K562 (cell line): ENCODE measurements at regions not wholly inside any gene's neighbourhood (a gene's known extent, or its start where the extent isn't known, plus 50 kb on each side); places are given as distances from the start of the nearest gene placed in this dataset.

ENCODE experiments used
- ARID4B ChIP-seq: sonication (generic); formaldehyde crosslinking; IDR thresholded peaks from 2 replicates; pipeline ENCODE4 v1.8.0; 2022; ENCODE audit warnings: mild to moderate bottlenecking, missing genetic modification reagents
- ELF1 ChIP-seq: fragments of 200-800 bp; sonication (Bioruptor generic); IDR thresholded peaks from 2 replicates; pipeline ENCODE4 v1.6.1; 2016; ENCODE audit warnings: missing genetic modification characterization, missing compliant biosample characterization
- EP400 ChIP-seq: fragments of 450-650 bp; IDR thresholded peaks from 2 replicates; pipeline ENCODE4 v1.6.1; 2017; ENCODE audit warnings: antibody characterized with exemption, mild to moderate bottlenecking, moderate library complexity
- GTF2A2 ChIP-seq: IDR thresholded peaks from 2 replicates; pipeline ENCODE4 v1.6.1; 2016; ENCODE audit warnings: mild to moderate bottlenecking, missing genetic modification characterization, missing compliant biosample characterization
- HMGXB4 ChIP-seq: sonication (generic); formaldehyde crosslinking; IDR thresholded peaks from 2 replicates; pipeline ENCODE4 v1.8.1; 2023; ENCODE audit warnings: mild to moderate bottlenecking, missing genetic modification reagents
- HNRNPUL1 ChIP-seq: fragments of 200-400 bp; formaldehyde crosslinking; IDR thresholded peaks from 2 replicates; pipeline ENCODE4 v1.6.1; 2017; ENCODE audit warnings: low read length
- IRF2 ChIP-seq: sonication (generic); formaldehyde crosslinking; IDR thresholded peaks from 2 replicates; pipeline ENCODE4 v1.8.1; 2022; ENCODE audit warnings: mild to moderate bottlenecking, missing genetic modification reagents
- MAZ ChIP-seq, 2 experiments: fragments of 450-650 bp in 1 of 2; sonication (generic) in 1 of 2; formaldehyde crosslinking; IDR thresholded peaks in 1 of 2; conservative IDR thresholded peaks in 1 of 2; 2 replicates each; pipeline versions ENCODE4 v1.4.0 to v1.5.0; 2020; ENCODE audit warnings: mild to moderate bottlenecking in 1 of 2, missing genetic modification reagents in 1 of 2
- RNF2 ChIP-seq: sonication (generic); IDR thresholded peaks from 2 replicates; pipeline ENCODE4 v1.6.1; 2016
- TCF7L2 ChIP-seq: fragments of 150-350 bp; IDR thresholded peaks from 2 replicates; pipeline ENCODE4 v1.6.1; 2016; ENCODE audit warnings: low read depth, mild to moderate bottlenecking, low read length, moderate library complexity
- THRA ChIP-seq: fragments of 450-650 bp; IDR thresholded peaks from 2 replicates; pipeline ENCODE4 v1.6.1; 2017; ENCODE audit warnings: mild to moderate bottlenecking, moderate library complexity
- ZNF280B ChIP-seq: fragments of 250-450 bp; sonication (Bioruptor Pico); IDR thresholded peaks from 2 replicates; pipeline ENCODE4 v1.5.1; 2021; ENCODE audit warnings: mild to moderate bottlenecking

GRCh38 chr7:46226860-46227259, 305.8 kb upstream of the IGFBP3 start:
- no peak for TF ChIP-seq IRF2
- no peak for TF ChIP-seq TCF7L2
- no peak for TF ChIP-seq HNRNPUL1
- TF ChIP-seq MAZ (CRISPR knock-in tag; conservative IDR thresholded peaks at IDR 0.05 in 1 of 2, IDR thresholded peaks at IDR 0.05 in 1 of 2), result no peak
- TF ChIP-seq ELF1 (tag), result no peak
- no peak for TF ChIP-seq ARID4B (CRISPR knock-in tag)
- TF ChIP-seq ZNF280B, result no peak
- no peak for TF ChIP-seq HMGXB4 (CRISPR knock-in tag)
- TF ChIP-seq RNF2, result no peak
- no peak for TF ChIP-seq EP400
- TF ChIP-seq GTF2A2, result no peak
- no peak for TF ChIP-seq THRA
